ENCODE measurements at regions not wholly inside any gene's neighbourhood (a gene's known extent, or its start where the extent isn't known, plus 50 kb on each side); places are given as distances from the start of the nearest gene placed in this dataset.

GRCh38 chr2:48886919-48887318, 131.4 kb upstream of the LHCGR start:
- no peak for TF ChIP-seq EZH2phosphoT487 (IDR thresholded peaks at IDR 0.05)
- TF ChIP-seq, protein P1, sequence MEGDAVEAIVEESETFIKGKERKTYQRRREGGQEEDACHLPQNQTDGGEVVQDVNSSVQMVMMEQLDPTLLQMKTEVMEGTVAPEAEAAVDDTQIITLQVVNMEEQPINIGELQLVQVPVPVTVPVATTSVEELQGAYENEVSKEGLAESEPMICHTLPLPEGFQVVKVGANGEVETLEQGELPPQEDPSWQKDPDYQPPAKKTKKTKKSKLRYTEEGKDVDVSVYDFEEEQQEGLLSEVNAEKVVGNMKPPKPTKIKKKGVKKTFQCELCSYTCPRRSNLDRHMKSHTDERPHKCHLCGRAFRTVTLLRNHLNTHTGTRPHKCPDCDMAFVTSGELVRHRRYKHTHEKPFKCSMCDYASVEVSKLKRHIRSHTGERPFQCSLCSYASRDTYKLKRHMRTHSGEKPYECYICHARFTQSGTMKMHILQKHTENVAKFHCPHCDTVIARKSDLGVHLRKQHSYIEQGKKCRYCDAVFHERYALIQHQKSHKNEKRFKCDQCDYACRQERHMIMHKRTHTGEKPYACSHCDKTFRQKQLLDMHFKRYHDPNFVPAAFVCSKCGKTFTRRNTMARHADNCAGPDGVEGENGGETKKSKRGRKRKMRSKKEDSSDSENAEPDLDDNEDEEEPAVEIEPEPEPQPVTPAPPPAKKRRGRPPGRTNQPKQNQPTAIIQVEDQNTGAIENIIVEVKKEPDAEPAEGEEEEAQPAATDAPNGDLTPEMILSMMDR (IDR thresholded peaks at IDR 0.05), result no peak

Data from neural progenitor cell (in vitro differentiated cells).